OCI-LY3 (cell line): ENCODE measurements at regions not wholly inside any gene's neighbourhood (a gene's known extent, or its start where the extent isn't known, plus 50 kb on each side); places are given as distances from the start of the nearest gene placed in this dataset.

Experiments used
- CTCF ChIP-seq: fragments of 200-600, 300-600 bp; sonication (generic); IDR thresholded peaks from 2 replicates; pipeline ENCODE4 v1.5.1; 2014; ENCODE audit warnings: antibody characterized with exemption, low read length, low read depth
- EZH2phosphoT487 ChIP-seq: fragments of 200-600 bp; shearing (Covaris generic); IDR thresholded peaks from 2 replicates; pipeline ENCODE4 v1.6.1; 2018; ENCODE audit warnings: antibody characterized with exemption, mixed run types, low read depth

DNA sequence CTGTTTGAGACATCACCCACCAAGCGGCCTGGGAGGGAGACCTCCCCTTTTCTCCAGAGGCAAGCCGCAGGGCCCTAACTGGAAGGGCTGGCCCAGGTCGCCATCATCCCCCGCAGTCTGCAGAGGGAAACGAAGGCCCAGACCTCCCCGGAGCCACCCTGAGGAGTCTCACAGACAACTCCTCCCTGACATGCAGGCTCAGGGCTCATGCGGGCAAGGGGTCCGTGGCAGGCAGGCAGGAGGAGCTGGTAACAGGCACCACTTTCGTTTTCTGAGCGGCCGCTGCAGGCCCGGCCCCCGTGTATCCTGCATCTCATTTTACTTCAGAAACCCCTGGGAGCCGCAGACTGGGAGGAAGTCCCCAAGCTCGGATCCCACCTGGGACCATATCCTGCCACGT is 192.0 kb upstream of the PPP1R26 start:
- no peak for TF ChIP-seq CTCF
- no peak for TF ChIP-seq EZH2phosphoT487
